Type B pancreatic cell (in vitro differentiated cells): ENCODE measurements at regions not wholly inside any gene's neighbourhood (a gene's known extent, or its start where the extent isn't known, plus 50 kb on each side); places are given as distances from the start of the nearest gene placed in this dataset.

Experiments
- DNase-seq: peaks from one replicate; pipeline ENCODE4 v3.0.0; 2021; ENCODE audit warnings: mixed read lengths; ENCODE audit not compliant: unreplicated experiment; ENCODE audit errors: extremely low spot score
- H3K27ac Mint-ChIP-seq: 2 replicates; pipeline ENCODE4 v1.8.0; 2021; ENCODE audit warnings: mild to moderate bottlenecking, mixed read lengths
- H3K27me3 Mint-ChIP-seq: 2 replicates; pipeline ENCODE4 v1.8.0; 2021; ENCODE audit warnings: mixed read lengths
- H3K36me3 Mint-ChIP-seq: 2 replicates; pipeline ENCODE4 v1.8.0; 2021; ENCODE audit warnings: mixed read lengths
- H3K4me1 Mint-ChIP-seq: one replicate; pipeline ENCODE4 v1.8.0; 2021; ENCODE audit warnings: mixed read lengths; ENCODE audit not compliant: unreplicated experiment
- H3K4me3 Mint-ChIP-seq: 2 replicates; pipeline ENCODE4 v1.8.0; 2021; ENCODE audit warnings: mild to moderate bottlenecking, mixed read lengths
- H3K9me3 Mint-ChIP-seq: 2 replicates; pipeline ENCODE4 v1.8.0; 2021; ENCODE audit warnings: mixed read lengths
- CTCF ChIP-seq: fragments of 200-600 bp; sonication (generic); conservative IDR thresholded peaks from 2 replicates; pipeline ENCODE4 v1.5.0; 2021; ENCODE audit warnings: antibody characterized with exemption, mild to moderate bottlenecking

- no peak overlapping the region for H3K27ac Mint-ChIP-seq
- H3K4me3 Mint-ChIP-seq: no peak overlapping the region
- no peaks in the 10 kb centered on the region for H3K4me1 Mint-ChIP-seq
- DNase-seq: no peak
- H3K27me3 Mint-ChIP-seq: peaks cover 9% of the 10 kb centered on the region
- H3K36me3 Mint-ChIP-seq: no peaks in the 10 kb centered on the region
- no peaks in the 10 kb centered on the region for H3K9me3 Mint-ChIP-seq
- no peak for TF ChIP-seq CTCF
These were observed 51.2 kb upstream of the HNF1B start for GRCh38 chr17:37796076-37796475.
